ENCODE measurements at regions not wholly inside any gene's neighbourhood (a gene's known extent, or its start where the extent isn't known, plus 50 kb on each side); places are given as distances from the start of the nearest gene placed in this dataset.
A peak's percentile ranks its signal among the peaks of the same experiment; 100 is the strongest.
"Not testable (repeated sequence)": the region's sequence is repeated elsewhere in the genome, so short reads cannot be mapped to it uniquely, and the experiment has no call there.

DNA sequence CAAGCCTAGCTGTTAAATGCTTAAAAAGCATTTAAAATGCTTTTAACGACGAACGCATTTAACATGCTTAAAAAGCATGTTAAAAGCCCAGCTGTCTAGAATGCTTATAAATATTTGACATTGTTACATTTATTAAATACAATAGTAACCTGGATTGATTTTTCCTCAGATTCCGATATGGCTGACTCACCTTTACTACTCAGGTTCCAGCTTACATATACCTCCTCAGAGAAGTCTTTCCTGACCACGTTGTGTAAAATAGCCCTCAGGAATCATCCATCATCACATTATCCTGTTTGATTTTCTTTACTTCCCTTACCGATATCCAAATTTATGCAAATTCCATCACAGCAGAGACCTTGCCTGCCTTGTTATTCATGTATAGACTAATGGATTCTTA, 51.4 kb downstream of the SLC41A2 start:
- DNase-seq: no peak

DNA sequence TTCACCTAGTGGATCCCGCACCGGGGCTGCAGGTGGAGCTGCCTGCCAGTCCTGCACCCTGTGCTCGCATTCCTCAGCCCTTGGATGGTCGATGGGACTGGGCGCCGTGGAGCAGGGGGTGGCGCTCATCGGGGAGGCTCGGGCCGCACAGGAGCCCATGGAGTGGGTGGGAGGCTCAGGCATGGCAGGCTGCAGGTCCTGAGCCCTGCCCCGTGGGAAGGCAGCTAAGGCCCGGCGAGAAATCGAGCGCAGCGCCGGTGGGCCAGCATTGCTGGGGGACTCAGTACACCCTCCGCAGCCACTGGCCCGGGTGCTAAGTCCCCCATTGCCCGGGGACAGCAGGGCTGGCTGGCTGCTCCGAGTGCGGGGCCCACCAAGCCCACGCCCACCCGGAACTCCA, 52.6 kb downstream of the SLC41A2 start:
- DNase-seq: not testable (repeated sequence)

DNA sequence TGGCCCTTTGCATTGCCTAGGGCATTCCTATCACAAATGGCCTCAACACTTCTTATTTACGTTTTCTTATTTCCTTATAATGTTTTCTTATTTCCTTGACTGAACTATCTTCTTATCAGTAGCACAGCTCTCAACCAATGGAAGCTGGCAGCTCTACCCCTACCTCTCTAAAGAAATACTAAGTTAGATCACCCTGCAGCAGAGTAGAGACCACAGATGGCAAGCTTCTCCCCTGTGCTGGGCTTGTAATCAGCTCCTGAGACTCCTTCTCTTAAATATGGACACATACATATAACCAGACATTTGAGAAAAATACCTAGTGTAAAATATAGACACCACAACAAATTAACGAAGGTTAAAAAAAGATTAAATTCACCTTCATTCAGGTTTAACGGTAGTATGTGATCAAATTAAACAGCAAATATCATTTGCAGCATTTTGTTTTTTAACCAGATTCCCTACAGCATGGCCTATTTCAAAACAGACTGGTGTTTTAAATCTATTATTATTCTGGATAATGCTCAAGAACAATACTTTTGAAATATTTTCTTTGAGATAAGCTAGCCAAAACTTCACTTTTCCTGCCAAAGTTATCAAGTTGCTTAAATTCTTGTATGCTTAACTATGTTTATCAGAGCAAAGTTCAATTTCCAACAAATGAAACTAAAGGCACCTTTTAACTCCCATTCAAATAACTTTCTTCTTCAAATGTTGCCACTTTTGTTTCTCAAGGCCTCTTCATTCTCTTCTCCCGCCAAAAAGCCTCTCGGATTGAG, 54.3 kb downstream of the SLC41A2 start:
- no peak for DNase-seq

DNA sequence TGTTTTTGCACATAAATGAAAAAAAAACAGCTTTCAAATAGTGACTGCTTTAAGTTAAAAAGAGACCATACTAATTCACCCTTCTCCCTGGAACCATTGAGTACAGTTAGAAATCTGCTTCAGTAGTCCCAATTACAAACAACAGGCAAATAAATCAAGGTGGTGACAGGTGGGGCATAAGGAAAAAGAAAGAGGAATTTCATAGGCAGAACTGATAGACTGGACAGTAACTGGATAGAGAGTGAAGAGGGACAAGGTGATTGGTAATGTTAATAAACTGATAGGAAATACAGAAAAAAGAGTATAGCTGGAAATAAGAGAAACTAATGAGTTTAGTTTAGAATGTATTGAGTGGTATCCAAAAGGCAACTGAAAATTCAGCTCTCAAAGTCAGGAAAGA, 56.0 kb downstream of the SLC41A2 start:
- DNase-seq: no peak

DNA sequence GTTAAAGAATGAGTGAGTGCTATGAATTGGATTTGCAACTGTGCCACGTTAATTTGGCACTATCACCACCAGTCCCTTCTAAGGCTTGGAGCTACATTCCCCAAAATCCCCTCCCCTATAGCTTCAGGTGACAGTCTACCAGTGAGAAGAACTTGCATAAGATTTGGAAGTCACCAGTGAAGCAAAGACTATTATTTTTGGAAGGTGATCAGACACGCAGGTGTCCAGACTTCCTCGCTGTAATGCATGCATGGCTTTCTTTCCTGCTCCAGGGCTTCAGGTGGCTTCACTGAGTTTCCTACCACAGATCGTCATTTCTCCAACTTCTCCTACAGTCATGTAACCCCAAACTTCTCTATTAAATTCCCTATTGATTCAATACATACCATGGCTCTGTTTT, 61.4 kb downstream of the SLC41A2 start:
- DNase-seq: no peak

DNA sequence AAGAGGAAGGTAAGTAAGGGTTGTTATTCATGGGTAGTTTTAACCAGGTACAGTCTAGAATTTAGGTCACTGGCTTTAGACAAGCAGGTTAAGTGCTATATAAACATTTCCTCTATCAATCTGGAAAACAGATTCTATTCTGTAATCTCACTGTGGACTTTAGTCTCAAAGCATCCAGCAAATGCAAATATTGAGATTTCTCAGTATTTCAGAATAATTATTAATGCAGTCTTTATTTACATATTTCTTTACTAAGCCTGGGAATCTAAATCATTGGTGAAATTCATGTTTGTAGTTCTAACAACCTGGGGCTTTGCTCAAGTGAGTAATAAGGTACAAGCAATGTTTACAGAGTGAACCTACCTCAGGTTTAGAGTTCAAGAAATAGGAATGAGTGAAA, 61.9 kb downstream of the SLC41A2 start:
- DNase-seq: no peak

DNA sequence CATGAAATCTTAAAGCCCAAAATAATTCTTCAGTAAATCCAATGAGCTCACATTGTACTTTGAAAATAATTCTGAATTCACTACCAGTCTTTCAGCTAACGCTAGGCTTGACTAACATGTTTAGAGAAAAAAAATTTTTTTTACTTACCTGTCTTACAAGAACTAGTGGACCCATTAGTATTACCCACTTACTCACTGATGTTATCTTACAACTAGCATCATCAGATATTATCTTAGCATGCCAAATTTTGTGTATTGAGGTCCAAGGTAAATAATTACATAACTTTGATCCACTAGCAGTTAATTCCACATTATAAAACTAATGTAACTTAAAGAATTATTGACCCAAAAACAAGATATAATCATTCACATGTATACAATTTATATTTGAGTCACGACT, 62.7 kb downstream of the SLC41A2 start:
- DNase-seq: no peak

DNA sequence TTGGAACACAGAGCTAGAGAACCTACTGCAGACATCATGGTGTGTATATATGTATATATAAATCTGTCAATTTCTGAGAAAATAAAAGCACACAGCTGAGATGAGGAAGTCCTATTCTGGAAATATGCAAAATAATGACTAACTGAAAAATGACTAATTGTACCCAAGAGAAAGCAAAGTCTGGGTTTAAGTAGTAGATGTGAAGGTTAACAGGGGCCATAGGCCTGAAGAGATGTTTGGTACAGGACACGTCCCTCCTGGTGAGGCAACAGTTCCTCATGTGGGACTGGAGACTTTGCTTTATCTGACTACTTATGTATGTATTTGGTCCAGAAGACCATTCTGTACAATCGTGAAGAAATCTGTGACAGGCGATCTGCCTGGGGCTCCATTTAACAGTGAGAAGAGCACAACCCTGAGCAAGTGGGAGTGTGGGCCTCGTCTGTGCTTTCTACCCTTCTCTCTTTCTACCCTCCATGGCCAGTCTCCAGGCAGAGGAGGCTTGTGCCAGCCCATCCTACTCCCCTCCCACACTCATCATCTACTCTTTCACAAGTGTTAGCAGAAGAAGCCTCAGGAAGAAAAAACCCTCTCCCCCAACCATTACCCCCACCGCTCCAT, 67.5 kb downstream of the SLC41A2 start:
- peak; percentile 5 for DNase-seq

DNA sequence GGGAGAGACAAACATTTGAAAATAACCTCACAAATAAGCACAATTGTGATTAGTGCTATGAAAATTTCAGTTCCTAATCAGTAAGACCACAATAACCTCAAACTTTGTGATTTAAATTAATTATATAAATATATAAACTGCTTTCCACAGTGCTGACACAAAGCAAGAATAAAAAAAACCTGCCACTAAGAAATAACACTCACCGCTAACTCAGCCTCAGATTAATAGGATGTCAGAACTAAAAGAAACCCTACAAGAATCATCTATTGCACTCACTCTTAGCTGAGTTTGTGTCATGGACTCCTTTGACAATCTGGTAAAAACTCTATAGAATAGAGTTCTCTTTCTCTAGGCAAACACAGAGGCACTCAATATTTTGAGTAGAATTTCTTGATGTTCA, 68.4 kb downstream of the SLC41A2 start:
- DNase-seq: no peak

DNA sequence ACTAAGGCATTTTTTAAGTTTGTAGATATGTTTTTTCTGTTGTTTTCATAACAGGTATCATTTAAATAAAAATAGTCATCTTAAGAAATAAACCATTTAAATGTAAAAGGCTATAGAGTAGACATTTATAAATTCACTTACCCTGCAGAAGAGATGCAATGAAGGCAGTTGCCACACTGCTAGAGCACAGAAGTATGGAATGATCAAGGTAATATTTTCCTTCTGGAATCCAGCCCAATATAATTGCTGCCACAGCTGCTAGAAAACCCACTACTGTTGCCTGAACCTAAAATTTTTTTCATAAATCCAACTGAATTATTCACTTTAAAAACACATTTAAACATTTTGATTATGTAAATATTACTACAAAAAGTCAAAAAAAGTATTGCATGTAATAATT, 69.2 kb downstream of the SLC41A2 start:
- no peak for DNase-seq

DNA sequence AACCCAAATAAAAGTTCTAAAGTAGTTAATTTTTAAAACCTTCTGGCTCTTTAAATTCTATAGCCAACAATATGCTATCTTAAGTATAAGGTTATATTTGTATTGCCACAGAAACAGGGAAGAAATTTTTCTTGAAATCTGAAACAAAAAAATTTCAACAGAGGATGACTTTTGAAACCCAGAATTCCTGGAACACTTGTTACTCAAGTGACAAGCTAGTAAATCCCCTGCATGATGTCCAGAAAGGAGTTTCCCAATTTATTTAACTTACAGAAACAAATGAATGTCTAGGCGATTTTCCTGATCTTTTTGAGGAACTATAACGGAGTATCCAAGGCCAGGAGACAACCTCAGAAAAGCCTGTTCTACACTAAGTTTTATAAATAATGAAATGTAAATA, 69.6 kb downstream of the SLC41A2 start:
- DNase-seq: no peak

DNA sequence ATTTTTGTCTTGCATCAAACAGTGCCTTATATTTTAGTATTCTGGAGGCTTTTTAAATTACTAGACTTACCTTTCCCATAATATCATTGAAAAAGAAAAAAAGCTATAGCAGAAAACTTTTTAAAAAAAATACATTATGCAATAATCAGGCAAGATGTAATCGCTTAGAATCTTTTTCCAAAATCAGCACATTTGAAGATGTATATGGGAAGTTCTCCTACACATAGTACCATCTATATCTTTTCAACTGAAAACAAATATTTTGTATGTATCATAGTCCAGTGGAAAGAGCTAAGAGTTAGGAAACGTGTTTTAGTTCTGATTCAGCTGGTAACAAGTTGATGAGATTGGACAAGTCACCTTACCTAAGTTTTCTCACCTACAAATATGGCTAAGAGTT, 70.6 kb downstream of the SLC41A2 start:
- DNase-seq: no peak

DNA sequence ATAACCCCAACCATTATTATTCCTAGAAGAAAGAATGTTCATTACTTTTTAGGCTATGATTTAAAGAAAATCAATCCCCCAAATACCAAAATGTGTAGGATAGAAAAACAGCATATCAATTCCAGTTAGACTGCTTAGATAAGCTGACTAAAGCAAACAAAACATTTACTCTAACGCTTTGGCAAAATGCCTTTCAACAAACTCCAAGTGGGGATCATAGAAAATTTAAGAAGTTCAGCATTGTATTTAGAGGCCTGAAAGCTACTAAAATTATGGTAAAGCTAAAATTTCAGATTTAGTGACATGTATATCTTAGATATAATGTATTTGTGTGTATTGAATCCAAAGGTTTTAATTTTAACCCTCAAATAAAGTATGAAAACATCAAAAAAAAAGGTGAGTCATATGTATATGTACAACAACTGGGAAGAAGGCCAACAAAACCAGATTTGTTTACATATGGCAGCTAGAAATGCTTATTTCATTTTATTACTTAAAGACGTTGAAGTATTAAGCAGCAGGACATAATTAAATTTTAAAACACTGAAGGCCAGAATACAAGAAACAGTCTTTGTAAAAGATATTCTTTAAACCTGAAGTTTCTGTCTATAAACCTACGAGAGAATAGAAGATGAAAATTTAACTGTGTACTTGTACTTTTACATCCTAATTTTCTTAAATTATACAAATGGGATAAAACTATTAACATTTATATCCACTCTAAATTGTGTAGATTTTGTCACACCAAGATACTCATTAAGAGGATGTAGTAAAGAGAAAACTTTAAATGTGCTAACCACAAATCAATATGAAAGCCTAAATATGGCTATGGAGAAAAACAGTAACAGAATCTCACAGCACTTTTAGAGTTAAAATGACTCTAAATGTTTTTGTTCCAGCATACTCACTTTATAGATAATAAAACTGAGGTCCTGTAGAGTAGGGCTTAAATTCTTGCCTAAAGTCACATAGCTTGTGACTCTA, 71.4 kb downstream of the SLC41A2 start:
- DNase-seq: no peak

DNA sequence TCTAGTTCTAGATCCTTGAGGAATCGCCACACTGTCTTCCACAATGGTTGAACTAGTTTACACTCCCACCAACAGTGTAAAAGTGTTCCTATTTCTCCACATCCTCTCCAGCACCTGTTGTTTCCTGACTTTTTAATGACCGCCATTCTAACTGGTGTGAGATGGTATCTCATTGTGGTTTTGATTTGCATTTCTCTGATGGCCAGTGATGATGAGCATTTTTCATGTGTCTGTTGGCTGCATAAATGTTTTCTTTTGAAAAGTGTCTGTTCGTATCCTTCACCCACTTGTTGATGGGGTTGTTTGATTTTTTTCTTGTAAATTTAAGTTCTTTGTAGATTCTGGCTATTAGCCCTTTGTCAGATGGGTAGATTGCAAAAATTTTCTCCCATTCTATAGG, 79.2 kb downstream of the SLC41A2 start:
- DNase-seq: not testable (repeated sequence)

DNA sequence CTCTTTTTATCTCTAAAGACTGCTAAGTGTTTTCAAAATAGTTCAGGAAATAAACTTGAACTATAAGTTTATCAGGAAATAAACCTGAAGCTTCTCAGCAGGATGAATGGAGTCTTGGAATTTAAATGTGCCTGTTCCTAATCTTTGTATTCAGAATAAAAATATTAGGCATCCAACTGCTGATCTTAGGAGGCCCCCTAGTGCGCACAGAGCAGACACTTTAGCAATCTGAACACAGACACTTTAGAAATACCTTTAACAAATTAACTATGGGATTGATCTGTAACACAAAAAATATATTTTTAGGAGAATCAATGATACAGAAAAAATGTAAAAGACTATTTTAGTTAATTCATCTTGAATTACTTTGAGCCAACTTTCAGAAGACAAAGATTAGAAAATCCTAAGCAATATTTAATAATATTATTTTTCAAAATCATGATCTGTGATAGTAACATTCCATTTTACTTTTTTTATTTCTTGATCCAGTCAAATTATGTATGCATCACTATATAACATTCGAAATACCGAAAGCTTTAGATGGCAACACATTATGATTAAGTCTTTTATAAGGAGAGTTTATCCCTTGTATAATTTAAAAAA, 80.9 kb downstream of the SLC41A2 start:
- DNase-seq: peak; percentile 17

DNA sequence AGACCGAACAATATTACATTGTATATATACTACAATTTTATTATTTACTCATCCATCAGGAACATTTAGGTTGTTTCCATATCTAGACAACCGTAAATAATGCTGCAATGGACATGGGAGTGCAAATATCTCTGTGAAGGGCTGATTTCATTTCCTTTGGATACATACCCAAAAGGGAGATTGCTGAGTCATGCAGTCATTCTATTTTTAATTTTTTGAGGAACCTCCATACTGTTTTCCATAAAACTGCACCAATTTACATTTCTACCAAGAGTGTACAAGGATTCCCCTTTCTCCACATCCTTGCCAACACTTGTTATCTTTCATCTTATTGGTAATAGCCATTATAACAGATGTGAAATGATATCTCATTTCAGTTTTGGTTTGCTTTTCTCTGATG, 84.7 kb downstream of the SLC41A2 start:
- DNase-seq: no peak

DNA sequence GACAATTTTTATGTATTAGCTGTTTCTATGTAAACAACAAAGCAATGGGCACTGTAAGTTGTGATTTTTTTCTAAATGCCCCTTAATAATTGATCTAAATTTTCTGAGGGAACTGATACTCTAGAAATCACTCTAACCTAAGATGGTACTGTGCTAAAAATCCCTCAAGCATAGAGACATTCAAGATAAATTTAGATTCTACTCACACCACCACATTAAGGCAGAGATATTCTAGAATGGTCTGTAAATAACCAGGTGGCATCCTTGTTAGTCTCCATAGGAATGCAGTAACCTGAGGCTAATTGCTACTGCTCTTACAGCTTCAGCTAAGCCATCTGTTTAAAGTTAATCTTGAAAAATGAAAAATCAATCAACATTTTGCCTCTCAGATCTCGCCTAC, 87.3 kb downstream of the SLC41A2 start:
- DNase-seq: no peak

DNA sequence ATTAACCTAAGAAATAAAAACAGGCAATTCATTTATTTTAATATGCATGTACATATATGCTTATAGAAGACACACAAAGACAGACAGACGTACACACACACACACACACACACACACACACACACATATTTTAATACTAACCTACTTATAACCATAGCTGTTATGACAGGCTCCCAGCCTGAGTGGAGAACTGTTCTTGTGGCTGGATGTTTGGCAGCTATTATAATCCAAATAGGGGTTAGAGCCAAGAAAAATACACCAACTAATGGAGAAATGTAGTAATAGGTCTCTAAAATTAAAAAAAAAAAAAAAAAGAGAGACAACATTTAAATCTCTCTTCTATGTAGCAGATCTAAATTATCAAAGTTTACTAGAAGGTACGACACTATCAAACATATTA, 91.8 kb downstream of the SLC41A2 start:
- no peak for DNase-seq

DNA sequence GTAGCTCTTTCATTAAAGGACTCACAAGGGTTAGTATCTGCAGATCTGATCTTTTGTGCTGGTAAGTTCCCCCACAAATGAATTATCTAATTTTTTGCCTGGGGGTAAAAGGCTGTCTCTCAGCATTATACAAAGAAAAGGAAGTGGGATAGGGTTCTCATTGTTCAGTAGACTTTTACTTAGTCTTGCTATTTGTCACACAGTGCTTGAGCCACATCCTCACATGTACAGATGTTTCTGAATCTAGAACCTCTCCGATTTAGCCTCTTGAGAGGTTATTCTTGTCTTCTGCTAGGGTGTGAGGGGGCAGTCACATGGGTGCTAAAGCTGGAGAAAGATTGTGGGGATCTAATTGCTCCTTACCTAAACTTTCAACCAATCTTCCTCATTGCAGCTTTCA, 93.0 kb downstream of the SLC41A2 start:
- DNase-seq: no peak

DNA sequence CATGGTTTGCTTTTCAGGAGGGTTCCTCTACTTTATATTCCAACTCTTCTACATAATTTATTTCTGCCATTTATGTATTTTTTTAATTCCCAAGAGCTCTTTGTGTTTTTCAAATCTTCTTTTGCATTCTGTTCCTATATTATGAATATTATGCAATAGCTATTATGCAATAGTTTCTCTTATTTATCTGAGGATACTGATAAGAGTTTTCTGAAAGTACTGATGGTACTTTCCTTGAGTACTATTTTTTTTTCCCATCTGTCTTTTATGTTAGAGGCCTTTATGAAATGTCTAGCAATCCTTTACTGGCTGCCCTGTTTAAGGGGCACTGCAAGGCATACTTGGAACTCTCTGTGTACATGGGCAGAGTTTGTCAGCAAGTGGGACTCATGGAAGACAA, 93.4 kb downstream of the SLC41A2 start:
- no peak for DNase-seq

DNA sequence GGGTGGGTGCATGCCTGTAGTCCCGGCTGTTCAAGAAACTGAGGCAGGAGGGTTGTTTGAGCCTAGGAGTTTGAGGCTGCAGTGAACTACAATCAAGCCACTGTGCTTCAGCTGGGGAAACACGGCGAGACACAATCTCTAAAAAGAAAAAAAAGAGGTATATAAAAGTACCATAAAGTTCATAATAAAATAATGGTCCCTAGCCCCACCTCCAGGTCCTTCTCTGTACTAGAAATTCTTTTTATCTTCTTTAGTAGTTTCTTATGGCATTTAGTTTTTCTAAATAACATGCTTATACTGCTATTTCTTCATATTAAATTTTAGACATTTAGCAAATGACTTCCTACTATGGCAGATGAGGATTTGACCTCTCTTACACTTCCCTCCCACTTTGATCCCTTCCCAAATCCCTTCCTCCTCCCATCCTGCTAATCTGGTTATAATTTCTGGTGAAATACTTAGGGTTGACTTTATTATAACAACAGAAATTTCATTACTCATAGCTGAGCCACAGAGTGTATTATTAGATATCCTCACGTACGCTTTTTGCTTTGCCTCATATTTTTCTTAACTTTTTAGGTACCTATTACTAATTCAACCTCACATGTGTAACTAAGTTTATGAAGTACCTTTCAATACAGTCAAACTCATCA, 94.7 kb downstream of the SLC41A2 start:
- no peak for DNase-seq

All from activated CD4-positive, alpha-beta T cell treated with anti-CD3 and anti-CD28 coated beads for 48 hours (primary cell).